GM12874 (cell line): ENCODE measurements at regions not wholly inside any gene's neighbourhood (a gene's known extent, or its start where the extent isn't known, plus 50 kb on each side); places are given as distances from the start of the nearest gene placed in this dataset.

Experiments used
- CTCF ChIP-seq: IDR thresholded peaks from 2 replicates; pipeline ENCODE4 v1.5.1; 2011; ENCODE audit warnings: low read depth, mild to moderate bottlenecking, control low read depth, low read length, moderate library complexity; ENCODE audit not compliant: insufficient read depth

- TF ChIP-seq CTCF: no peak
Measured at GRCh38 chr9:109922617-109923470, 142.8 kb downstream of the PALM2AKAP2 start.

- TF ChIP-seq CTCF: no peak
Measured at GRCh38 chr9:109923471-109923760, 143.4 kb downstream of the PALM2AKAP2 start.

GRCh38 chr9:109923806-109924205 lies 143.8 kb downstream of the PALM2AKAP2 start:
- no peak for TF ChIP-seq CTCF

GRCh38 chr9:109925799-109926198 lies 145.8 kb downstream of the PALM2AKAP2 start:
- no peak for TF ChIP-seq CTCF

- no peak for TF ChIP-seq CTCF
Measured at GRCh38 chr9:109926421-109926869, 146.4 kb downstream of the PALM2AKAP2 start.

GRCh38 chr9:109931623-109932022 lies 151.6 kb downstream of the PALM2AKAP2 start:
- no peak for TF ChIP-seq CTCF

GRCh38 chr9:109934136-109934856 lies 154.3 kb downstream of the PALM2AKAP2 start:
- no peak for TF ChIP-seq CTCF
